NCI-H1048 (cell line): ENCODE measurements at regions not wholly inside any gene's neighbourhood (a gene's known extent, or its start where the extent isn't known, plus 50 kb on each side); places are given as distances from the start of the nearest gene placed in this dataset.

ENCODE experiments used
- DNase-seq: peaks from one replicate; lab custom pipeline; 2025; lab: John Stamatoyannopoulos, UW

GRCh38 chr4:133741766-133742165, 459.8 kb downstream of the PABPC4L start:
- DNase-seq = no peak

GRCh38 chr4:133720001-133720400, 481.6 kb downstream of the PABPC4L start:
- no peak for DNase-seq

GRCh38 chr4:133719098-133719497, 482.5 kb downstream of the PABPC4L start:
- DNase-seq = no peak

GRCh38 chr4:133714211-133714610, 487.4 kb downstream of the PABPC4L start:
- no peak for DNase-seq

- no peak for DNase-seq
Measured at GRCh38 chr4:133713340-133713739, 488.2 kb downstream of the PABPC4L start.

- DNase-seq = no peak
Measured at GRCh38 chr4:133711817-133712216, 489.8 kb downstream of the PABPC4L start.

GRCh38 chr4:133694416-133694815, 507.2 kb downstream of the PABPC4L start:
- DNase-seq = no peak

- DNase-seq = no peak
Measured at GRCh38 chr4:133683967-133684366, 517.6 kb downstream of the PABPC4L start.

- DNase-seq = no peak
Measured at GRCh38 chr4:133668061-133668851, 519.2 kb downstream of the PCDH10 start.

- no peak for DNase-seq
Measured at GRCh38 chr4:133647206-133647605, 498.1 kb downstream of the PCDH10 start.

- DNase-seq = no peak
Measured at GRCh38 chr4:133641191-133641590, 492.1 kb downstream of the PCDH10 start.

GRCh38 chr4:133638751-133639150, 489.7 kb downstream of the PCDH10 start:
- no peak for DNase-seq

GRCh38 chr4:133637161-133637560, 488.1 kb downstream of the PCDH10 start:
- DNase-seq = no peak

- no peak for DNase-seq
Measured at GRCh38 chr4:133624744-133625143, 475.6 kb downstream of the PCDH10 start.

GRCh38 chr4:133623847-133624246, 474.8 kb downstream of the PCDH10 start:
- no peak for DNase-seq

- DNase-seq = no peak
Measured at GRCh38 chr4:133621628-133622027, 472.5 kb downstream of the PCDH10 start.

- no peak for DNase-seq
Measured at GRCh38 chr4:133620555-133620954, 471.5 kb downstream of the PCDH10 start.

- DNase-seq = no peak
Measured at GRCh38 chr4:133618963-133619362, 469.9 kb downstream of the PCDH10 start.

- no peak for DNase-seq
Measured at GRCh38 chr4:133600008-133600407, 450.9 kb downstream of the PCDH10 start.

GRCh38 chr4:133598779-133599178, 449.7 kb downstream of the PCDH10 start:
- DNase-seq = no peak

GRCh38 chr4:133597251-133597650, 448.2 kb downstream of the PCDH10 start:
- no peak for DNase-seq

- no peak for DNase-seq
Measured at GRCh38 chr4:133596459-133596858, 447.4 kb downstream of the PCDH10 start.

- no peak for DNase-seq
Measured at GRCh38 chr4:133594390-133595207, 445.5 kb downstream of the PCDH10 start.
